Kidney capillary endothelial cell (primary cell): ENCODE measurements at regions not wholly inside any gene's neighbourhood (a gene's known extent, or its start where the extent isn't known, plus 50 kb on each side); places are given as distances from the start of the nearest gene placed in this dataset.
A peak's percentile ranks its signal among the peaks of the same experiment; 100 is the strongest.

ENCODE experiments used
- DNase-seq: peaks from one replicate; pipeline ENCODE4 v3.0.0-alpha.2; 2018; ENCODE audit warnings: low spot score

DNA sequence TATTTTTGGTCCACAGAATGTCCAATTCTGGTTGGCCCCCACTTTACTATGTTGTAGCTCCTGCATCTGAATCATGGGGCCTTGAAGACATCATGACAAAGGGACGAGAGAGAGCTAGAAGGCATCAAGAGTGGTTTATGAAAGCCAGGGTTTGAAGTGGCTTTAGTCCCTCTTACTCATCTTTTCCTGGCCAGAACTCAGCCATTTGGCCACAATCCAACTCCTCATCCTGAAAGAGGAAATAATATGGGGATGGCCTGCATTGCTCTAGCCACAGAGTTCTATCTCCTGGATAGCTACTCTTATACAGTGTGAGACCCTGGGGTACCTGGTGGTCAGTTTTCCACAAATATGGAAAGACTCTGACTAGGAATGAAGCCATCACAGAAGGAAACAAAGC, 418.9 kb downstream of the XPNPEP1 start:
- DNase-seq: peak; percentile 16

- DNase-seq: no peak
These were observed 435.6 kb downstream of the XPNPEP1 start for GRCh38 chr10:109487691-109488090.

GRCh38 chr10:109480836-109481235, 442.5 kb downstream of the XPNPEP1 start:
- no peak for DNase-seq

DNA sequence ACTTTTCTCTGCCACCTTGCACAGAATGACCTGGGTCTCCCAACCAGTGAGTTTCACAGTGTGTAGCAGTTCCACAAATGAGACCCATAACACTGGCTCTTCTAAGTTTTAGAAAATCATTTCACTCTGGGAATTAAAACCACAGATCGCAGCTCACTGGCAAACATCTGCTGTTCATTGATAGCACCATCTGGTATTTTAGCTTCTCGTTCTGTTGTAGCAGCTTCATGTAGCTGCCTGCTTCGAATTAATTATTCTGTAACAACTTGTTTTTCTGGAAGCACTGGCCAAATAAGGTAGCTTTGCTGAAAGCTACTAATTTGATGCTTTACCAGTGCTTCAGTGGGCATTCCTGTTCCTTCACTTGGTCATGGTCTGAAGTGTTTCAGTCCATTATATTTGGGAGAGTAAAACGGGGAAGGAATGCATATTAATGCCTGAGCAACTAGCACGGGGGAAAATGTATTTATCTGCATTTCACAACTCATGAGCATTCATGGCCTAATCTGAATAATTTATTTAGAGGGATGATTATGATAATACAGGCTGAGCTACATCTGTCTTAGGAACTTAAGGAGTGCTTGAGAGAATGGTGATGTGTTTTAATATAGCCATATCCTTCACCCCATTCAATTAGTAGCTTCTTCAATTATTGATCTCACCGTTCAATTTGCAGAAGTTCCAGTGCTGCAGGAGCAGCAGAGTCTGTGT, 447.4 kb downstream of the XPNPEP1 start:
- DNase-seq: no peak

- no peak for DNase-seq
These were observed 448.5 kb downstream of the XPNPEP1 start for GRCh38 chr10:109474812-109475211.

GRCh38 chr10:109474261-109474660, 449.1 kb downstream of the XPNPEP1 start:
- no peak for DNase-seq

DNA sequence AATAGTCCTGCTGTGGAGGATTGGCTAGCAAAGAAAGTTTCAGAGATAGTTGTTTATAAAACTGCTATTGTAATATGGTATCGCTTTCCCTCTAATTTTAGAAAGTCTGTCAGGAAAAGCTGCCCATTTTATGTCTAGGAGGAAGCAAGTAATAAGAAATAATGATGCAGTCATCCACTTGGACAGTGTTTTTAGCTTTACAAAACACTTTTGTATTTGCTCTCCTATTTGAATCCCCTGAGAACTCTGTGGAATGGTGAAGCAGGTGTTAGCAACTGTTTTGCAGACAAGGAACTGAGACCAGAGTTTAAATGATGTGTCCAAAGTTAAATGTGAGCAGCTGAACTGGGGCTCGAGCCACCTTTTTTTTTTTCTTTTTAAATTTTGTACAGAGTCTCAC, 455.8 kb downstream of the XPNPEP1 start:
- no peak for DNase-seq

- DNase-seq: no peak
These were observed 458.4 kb downstream of the XPNPEP1 start for GRCh38 chr10:109464949-109465348.

DNA sequence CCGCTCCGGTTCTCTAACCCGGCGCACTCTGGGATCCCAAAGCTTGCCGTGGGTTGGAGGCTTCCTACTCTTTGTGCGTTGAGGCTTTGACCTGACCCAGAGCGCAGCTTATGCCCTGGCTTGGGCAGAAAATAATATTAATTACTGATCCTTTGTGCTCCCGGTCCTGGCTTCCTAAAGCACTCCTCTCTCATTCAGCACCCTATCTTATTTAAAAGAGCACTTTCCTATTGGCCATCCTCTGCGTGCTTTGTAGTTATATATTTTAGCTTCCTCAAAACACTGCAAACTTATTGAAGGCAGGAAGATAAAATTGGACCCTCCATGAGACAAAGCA, 466.0 kb downstream of the XPNPEP1 start:
- DNase-seq: no peak

- no peak for DNase-seq
These were observed 466.6 kb downstream of the XPNPEP1 start for GRCh38 chr10:109456566-109457301.

GRCh38 chr10:109454691-109455090, 468.6 kb downstream of the XPNPEP1 start:
- DNase-seq: no peak

DNA sequence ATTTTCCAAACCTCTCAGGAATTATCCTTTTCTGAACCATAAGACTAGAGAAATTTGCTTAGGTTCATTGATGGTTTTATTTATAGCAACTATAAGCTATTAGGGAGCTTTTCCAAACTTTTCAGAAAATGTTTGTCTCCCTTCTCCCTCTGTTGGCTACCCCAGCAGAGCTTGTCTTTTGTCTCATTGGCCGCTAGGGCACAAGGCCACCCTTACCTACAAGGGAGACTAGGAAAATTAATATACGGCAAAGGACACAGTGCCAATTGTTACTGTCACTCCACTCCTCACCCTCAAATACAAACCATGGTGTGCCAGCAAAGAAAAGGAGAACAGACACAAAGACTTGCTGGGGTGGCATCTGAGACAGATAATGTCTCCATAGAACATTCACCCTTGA, 471.4 kb downstream of the XPNPEP1 start:
- no peak for DNase-seq

GRCh38 chr10:109450702-109451101, 472.6 kb downstream of the XPNPEP1 start:
- no peak for DNase-seq

GRCh38 chr10:109433434-109433833, 489.9 kb downstream of the XPNPEP1 start:
- DNase-seq: no peak

GRCh38 chr10:109432281-109432680, 491.0 kb downstream of the XPNPEP1 start:
- DNase-seq: no peak

- DNase-seq: no peak
These were observed 492.5 kb downstream of the XPNPEP1 start for GRCh38 chr10:109430799-109431198.

DNA sequence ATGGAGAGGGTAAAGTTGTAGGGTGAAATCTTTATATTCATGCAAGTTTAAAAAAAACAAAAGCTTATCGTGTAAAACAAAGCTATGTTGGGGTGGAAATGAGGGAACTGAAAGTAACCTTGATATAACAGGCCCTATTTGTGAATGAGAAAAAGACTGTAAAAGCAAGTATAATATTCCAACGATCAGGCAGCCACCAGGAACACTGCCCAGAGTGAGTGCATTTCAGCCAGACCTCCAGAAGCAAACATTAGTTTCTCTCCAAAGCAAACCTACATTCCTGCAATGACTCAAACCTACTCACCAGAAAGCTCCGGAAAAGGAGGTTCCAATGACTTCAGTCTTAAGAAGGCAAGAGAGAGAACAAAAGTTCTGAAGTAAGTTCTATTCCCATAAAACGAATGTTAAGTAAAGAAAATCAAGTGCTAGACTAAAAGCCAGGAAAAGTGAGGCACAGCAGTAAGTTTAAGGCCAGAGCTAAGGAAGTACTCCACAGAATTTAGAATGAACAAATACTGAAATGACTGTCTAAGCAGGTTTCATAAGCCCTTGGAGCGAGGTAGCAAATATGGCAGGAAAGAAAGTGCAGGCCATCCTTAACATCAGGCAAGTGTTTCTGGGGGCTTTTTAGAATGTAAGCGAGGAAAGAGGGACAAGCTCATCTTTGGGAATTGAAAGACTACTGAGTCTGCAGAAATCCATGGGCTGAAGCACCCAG, 493.1 kb downstream of the XPNPEP1 start:
- no peak for DNase-seq

GRCh38 chr10:109428775-109429491, 494.4 kb downstream of the XPNPEP1 start:
- no peak for DNase-seq

GRCh38 chr10:109427411-109427810, 495.9 kb downstream of the XPNPEP1 start:
- no peak for DNase-seq

DNA sequence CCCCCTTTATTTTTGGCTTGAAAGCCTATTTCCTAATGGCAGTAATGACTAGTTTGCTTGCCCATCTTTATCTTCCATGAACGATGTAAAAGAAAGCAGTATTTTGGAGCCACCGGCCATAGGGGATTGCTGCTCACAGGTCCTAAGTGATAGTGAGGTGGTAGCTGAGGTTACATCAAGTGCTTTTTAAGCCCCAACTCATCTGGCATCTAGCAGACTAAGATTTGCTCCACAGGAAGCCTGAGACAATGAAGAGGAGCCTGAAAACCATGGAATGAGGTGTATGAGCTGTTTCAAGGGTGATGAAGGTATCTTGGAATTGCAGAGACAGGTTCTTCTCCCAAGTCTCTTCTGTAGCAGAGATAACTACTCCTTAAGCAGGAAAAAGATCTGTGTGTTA, 496.3 kb downstream of the XPNPEP1 start:
- DNase-seq: no peak

GRCh38 chr10:109418795-109419194, 504.5 kb downstream of the XPNPEP1 start:
- no peak for DNase-seq

DNA sequence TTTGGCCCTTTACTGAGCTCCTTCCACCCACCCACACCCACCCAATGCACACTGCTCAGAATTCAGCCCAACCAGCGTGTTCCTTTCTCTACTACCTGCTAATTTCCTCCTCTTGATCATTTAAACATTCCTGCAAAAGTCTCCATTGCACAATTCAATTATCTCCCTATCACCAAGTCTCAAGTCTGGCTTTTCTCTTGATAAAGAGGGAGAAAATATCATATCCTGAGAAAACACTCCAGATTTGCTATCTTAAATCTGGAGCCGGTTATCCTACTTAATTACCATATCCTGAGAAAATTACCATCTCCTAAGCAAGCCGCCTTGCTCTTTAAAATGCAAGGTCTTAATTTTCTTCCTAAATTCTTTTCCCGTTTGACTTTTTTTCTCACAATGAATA, 505.5 kb downstream of the XPNPEP1 start:
- no peak for DNase-seq

DNA sequence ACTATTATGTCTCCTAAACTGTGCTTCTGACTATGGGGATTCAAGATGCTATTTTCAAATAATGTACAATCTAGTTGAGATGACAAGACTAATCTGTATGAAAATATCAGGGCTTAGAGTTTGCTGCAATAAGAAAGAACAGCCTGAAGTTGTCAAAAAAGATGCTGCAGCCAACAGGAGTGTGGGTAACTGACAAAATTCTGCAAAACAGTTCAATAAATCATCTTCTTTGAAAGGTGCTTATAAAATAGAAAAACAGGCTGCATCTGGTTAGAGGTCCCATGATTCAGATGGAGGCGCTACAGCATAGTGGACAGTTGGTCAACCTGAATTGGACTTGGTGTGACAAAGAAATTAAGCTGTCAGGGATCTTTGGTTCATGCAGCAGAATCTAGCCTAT, 511.0 kb downstream of the XPNPEP1 start:
- no peak for DNase-seq
